IMR-90 (cell line): ENCODE measurements at regions not wholly inside any gene's neighbourhood (a gene's known extent, or its start where the extent isn't known, plus 50 kb on each side); places are given as distances from the start of the nearest gene placed in this dataset.

Source experiments
- BHLHE40 ChIP-seq: fragments of 150-350 bp; IDR thresholded peaks from 2 replicates; pipeline ENCODE4 v1.6.1; 2016; ENCODE audit warnings: mild to moderate bottlenecking, low read depth, low read length
- CEBPB ChIP-seq: IDR thresholded peaks from 2 replicates; pipeline ENCODE4 v1.6.1; 2012; ENCODE audit warnings: low read depth, low read length, improper control_type of control experiment
- CHD1 ChIP-seq: IDR thresholded peaks from 2 replicates; pipeline ENCODE4 v1.6.1; 2012; ENCODE audit warnings: low read depth, low read length, improper control_type of control experiment
- CTCF ChIP-seq: conservative IDR thresholded peaks from 2 replicates; pipeline ENCODE4 v1.5.1; 2012; ENCODE audit warnings: mild to moderate bottlenecking, low read depth, low read length, improper control_type of control experiment
- FOS ChIP-seq: fragments of 150-350 bp; IDR thresholded peaks from 2 replicates; pipeline ENCODE4 v1.6.1; 2016; ENCODE audit warnings: low read depth, low read length
- MAFK ChIP-seq: IDR thresholded peaks from 2 replicates; pipeline ENCODE4 v1.6.1; 2012; ENCODE audit warnings: low read depth, low read length, improper control_type of control experiment
- MAZ ChIP-seq: IDR thresholded peaks from 2 replicates; pipeline ENCODE4 v1.6.1; 2012; ENCODE audit warnings: low read depth, mild to moderate bottlenecking, low read length, improper control_type of control experiment, moderate library complexity, borderline replicate concordance
- MXI1 ChIP-seq: IDR thresholded peaks from 2 replicates; pipeline ENCODE4 v1.6.1; 2012; ENCODE audit warnings: low read depth, mild to moderate bottlenecking, low read length, moderate library complexity, borderline replicate concordance
- POLR2A ChIP-seq: IDR thresholded peaks from 2 replicates; pipeline ENCODE4 v1.6.1; 2012; ENCODE audit warnings: mild to moderate bottlenecking, low read depth, low read length
- RAD21 ChIP-seq: IDR thresholded peaks from 2 replicates; pipeline ENCODE4 v1.6.1; 2012; ENCODE audit warnings: low read length, improper control_type of control experiment
- RFX5 ChIP-seq: IDR thresholded peaks from 2 replicates; pipeline ENCODE4 v1.8.0; 2012; ENCODE audit warnings: low read depth, mild to moderate bottlenecking, low read length, moderate library complexity
- SMC3 ChIP-seq: fragments of 150-350 bp; IDR thresholded peaks from 2 replicates; pipeline ENCODE4 v1.6.1; 2016; ENCODE audit warnings: low read depth, mild to moderate bottlenecking, antibody characterized with exemption, low read length, moderate library complexity
- TF ChIP-seq, protein P1 (sequence below): fragments of 150-350 bp; IDR thresholded peaks from 2 replicates; pipeline ENCODE4 v1.6.1; 2017; ENCODE audit warnings: mild to moderate bottlenecking, antibody characterized with exemption, low read length, low read depth

DNA sequence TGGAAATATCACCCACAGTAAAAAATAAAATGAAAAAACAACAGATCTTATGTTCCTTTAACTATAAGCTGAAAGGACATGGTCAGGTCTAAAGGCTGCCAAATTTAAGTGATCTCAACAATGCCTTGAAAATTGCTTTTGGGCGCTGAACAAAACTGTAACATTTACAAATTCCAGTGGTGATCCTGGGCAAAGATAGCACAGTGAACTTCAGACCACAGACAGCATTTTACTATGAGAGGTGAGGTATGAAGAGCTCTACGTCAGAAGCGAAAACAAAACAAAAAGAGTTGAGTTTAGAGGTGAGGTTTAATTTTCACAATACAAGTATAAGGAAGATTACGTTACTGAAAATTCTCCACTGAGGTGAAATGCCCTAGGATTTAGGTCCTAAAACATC, 165.8 kb upstream of the STK32A start:
- no peak for TF ChIP-seq CTCF
- TF ChIP-seq, protein P1, sequence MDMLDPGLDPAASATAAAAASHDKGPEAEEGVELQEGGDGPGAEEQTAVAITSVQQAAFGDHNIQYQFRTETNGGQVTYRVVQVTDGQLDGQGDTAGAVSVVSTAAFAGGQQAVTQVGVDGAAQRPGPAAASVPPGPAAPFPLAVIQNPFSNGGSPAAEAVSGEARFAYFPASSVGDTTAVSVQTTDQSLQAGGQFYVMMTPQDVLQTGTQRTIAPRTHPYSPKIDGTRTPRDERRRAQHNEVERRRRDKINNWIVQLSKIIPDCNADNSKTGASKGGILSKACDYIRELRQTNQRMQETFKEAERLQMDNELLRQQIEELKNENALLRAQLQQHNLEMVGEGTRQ = no peak
- no peak for TF ChIP-seq POLR2A
- no peak for TF ChIP-seq CHD1
- TF ChIP-seq MAZ = no peak
- TF ChIP-seq CEBPB = no peak
- TF ChIP-seq SMC3 = no peak
- TF ChIP-seq RAD21 = no peak
- TF ChIP-seq FOS = no peak
- no peak for TF ChIP-seq MXI1
- no peak for TF ChIP-seq MAFK
- no peak for TF ChIP-seq RFX5
- no peak for TF ChIP-seq BHLHE40
